ENCODE measurements at regions not wholly inside any gene's neighbourhood (a gene's known extent, or its start where the extent isn't known, plus 50 kb on each side); places are given as distances from the start of the nearest gene placed in this dataset.
"Not testable (repeated sequence)": the region's sequence is repeated elsewhere in the genome, so short reads cannot be mapped to it uniquely, and the experiment has no call there.

DNA sequence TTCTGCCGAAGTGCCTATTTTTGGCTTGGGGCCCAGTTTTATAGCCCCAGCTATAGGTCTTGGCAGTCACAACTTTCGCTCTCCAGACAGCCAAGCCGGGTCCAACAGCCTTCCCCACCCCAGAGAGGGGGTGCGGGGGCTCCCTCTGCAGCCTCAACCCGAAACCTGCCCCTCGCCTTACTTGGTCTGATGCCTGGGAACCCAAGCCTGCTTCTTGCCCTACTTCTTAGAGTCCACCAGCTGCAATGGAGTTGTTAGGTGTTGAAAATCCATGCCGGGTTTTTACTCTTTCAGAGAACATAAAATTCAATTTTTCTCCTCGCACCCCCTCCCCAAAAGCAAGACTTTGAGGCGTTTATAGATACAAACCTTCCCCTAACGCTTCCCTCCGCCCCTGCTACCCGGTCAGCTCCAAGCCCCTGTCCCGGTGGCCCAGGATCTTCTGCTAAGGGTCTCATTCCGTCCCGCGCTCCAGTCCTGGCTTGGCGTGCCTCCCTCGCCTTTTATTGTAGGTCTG is 116.7 kb downstream of the CRLF3 start:
- peaks cover 30% of the 10 kb centered on the region for H3K27me3 Mint-ChIP-seq
- Histone ChIP-seq H3K4me3 (ENCODE audit: control extremely low read depth in 1 of 5, extremely low read depth in 1 of 5, insufficient read depth in 1 of 5, low read depth in 2 of 5, low read length in 4 of 5) (peak overlapping the region in 4 of 5 experiments; percentile 70 to 87 (median 75)), H3K4me2 (replicated peaks; ENCODE audit: low read depth, low read length, poor library complexity, severe bottlenecking) (peak overlapping the region; percentile 84), H3K4me1 (ENCODE audit: control insufficient read depth in 2 of 2, insufficient read depth in 2 of 2, low read length in 2 of 2) (peaks cover 10 to 22% of the 10 kb centered on the region in 2 donors), H3K27me3 (replicated peaks in 1 of 4; ENCODE audit: control extremely low read depth in 1 of 4, control insufficient read depth in 3 of 4, insufficient read depth in 4 of 4, low read length in 3 of 4) (peaks cover 0 to 16% (median 5%) of the 10 kb centered on the region in 4 experiments), H3K9ac (ENCODE audit: low read length) (peak overlapping the region; percentile 79), H2AFZ (ENCODE audit: insufficient read depth, low read depth, low read length, poor library complexity, severe bottlenecking) (peak overlapping the region; percentile 97)
- intact Hi-C loops (cut with micrococcal nuclease): loop anchor here (2.0 kb wide), 1 partner anchor 329 kb away; the partner anchor contains the start of gene CPD
- POLR2A ChIA-PET; H3K27ac ChIP-seq (ENCODE audit: low read length in 2 of 2); H3K36me3 ChIP-seq (replicated peaks in 1 of 2; ENCODE audit: control extremely low read depth in 1 of 2, control insufficient read depth in 1 of 2, extremely low read depth in 1 of 2, insufficient read depth in 2 of 2, low read length in 1 of 2); H3K9me3 Mint-ChIP-seq (ENCODE audit: insufficient read depth); ATAC-seq (ENCODE audit: low read depth); H3K79me2 ChIP-seq (ENCODE audit: control insufficient read depth, insufficient read depth, low read length); H3K9me3 ChIP-seq (ENCODE audit: control extremely low read depth in 1 of 3, control insufficient read depth in 2 of 3, insufficient read depth in 1 of 3, low read length in 2 of 3); H4K20me1 ChIP-seq (ENCODE audit: control insufficient read depth, insufficient read depth, low read length, poor library complexity, severe bottlenecking): not testable (repeated sequence)
- peak overlapping the region; percentile 98 for H3K4me3 Mint-ChIP-seq
- CTCF ChIA-PET: interaction anchor here (1.1 kb wide), 1 partner anchor 117 kb away, joined by 3 read pairs; the partner anchor contains the start of gene CRLF3
- peaks cover 40% of the 10 kb centered on the region for H3K4me1 Mint-ChIP-seq
- WGBS (ENCODE audit: insufficient coverage): under 1% methylated on average over 15 of the region's 18 CpGs
- H3K27ac Mint-ChIP-seq: peak overlapping the region; percentile 67
- peak; percentile 64 for DNase-seq

DNA sequence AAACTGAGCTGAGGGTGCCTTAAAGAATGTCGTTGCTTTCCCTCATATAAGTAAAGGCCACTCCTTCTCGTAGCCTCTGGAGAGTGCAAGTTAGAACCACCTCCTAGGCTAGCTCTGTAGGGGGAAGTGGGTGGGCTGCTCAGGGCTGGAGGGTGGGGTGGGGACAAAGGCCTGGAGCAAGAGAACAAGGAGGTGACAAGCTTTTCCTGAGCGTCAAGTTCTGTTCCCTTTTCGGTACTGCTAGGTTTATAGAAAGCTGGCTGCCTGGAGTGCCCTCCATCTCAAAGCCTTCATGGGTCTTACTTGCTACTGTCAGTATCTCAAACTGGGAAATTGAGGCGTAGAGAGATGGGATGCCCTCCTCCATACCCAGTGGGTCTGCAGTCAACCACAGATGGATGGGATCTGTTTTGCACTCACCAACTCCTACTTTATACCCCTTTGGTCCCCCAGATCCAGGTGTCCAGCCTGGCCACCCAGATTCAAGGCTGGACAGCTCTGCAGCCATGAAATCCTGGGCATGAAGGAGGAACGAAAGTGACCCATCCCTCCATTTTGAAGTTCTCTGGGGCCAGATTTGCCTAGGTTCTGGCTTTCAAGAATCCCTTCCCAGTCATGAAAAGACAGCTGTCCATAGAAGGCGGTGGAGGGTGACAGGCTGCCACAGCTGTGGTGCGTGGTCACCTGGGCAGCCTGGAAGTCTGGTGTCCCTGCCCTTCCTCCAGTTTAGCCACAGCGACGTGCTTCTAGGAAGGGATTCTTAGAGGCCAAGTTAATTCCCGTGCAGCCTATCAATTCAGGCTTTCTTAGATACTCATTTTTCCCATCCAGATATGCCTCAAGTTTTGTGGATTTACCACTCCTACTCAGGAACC is 117.8 kb downstream of the CRLF3 start:
- DNase-seq; H3K9ac ChIP-seq (ENCODE audit: low read length); H3K4me3 ChIP-seq (ENCODE audit: control extremely low read depth in 1 of 5, extremely low read depth in 1 of 5, insufficient read depth in 1 of 5, low read depth in 2 of 5, low read length in 4 of 5); ATAC-seq (ENCODE audit: low read depth); H3K9me3 Mint-ChIP-seq (ENCODE audit: insufficient read depth); H3K36me3 ChIP-seq (replicated peaks in 1 of 2; ENCODE audit: control extremely low read depth in 1 of 2, control insufficient read depth in 1 of 2, extremely low read depth in 1 of 2, insufficient read depth in 2 of 2, low read length in 1 of 2); H3K27ac ChIP-seq (ENCODE audit: low read length in 2 of 2); H4K20me1 ChIP-seq (ENCODE audit: control insufficient read depth, insufficient read depth, low read length, poor library complexity, severe bottlenecking); H3K9me3 ChIP-seq (ENCODE audit: control extremely low read depth in 1 of 3, control insufficient read depth in 2 of 3, insufficient read depth in 1 of 3, low read length in 2 of 3); H3K27ac Mint-ChIP-seq; intact Hi-C loops (cut with micrococcal nuclease); H3K79me2 ChIP-seq (ENCODE audit: control insufficient read depth, insufficient read depth, low read length): not testable (repeated sequence)
- Histone ChIP-seq H2AFZ (ENCODE audit: insufficient read depth, low read depth, low read length, poor library complexity, severe bottlenecking) (peak overlapping the region; percentile 28), H3K4me1 (ENCODE audit: control insufficient read depth in 2 of 2, insufficient read depth in 2 of 2, low read length in 2 of 2) (peaks cover 10 to 22% of the 10 kb centered on the region in 2 donors), H3K27me3 (replicated peaks in 1 of 4; ENCODE audit: control extremely low read depth in 1 of 4, control insufficient read depth in 3 of 4, insufficient read depth in 4 of 4, low read length in 3 of 4) (peaks cover 0 to 16% (median 5%) of the 10 kb centered on the region in 4 experiments), H3K4me2 (replicated peaks; ENCODE audit: low read depth, low read length, poor library complexity, severe bottlenecking) (peak overlapping the region; percentile 38)
- CTCF ChIA-PET: interaction anchor here (1.1 kb wide), 1 partner anchor 118 kb away, joined by 3 read pairs; the partner anchor contains the start of gene CRLF3
- POLR2A ChIA-PET: interaction anchor here (0.6 kb wide), 1 partner anchor 11 kb away, joined by 3 read pairs; no protein-coding TSS in a partner anchor
- H3K4me3 Mint-ChIP-seq: peak overlapping the region; percentile 98
- peaks cover 32% of the 10 kb centered on the region for H3K27me3 Mint-ChIP-seq
- WGBS (ENCODE audit: insufficient coverage): 49% methylated on average over 5 of the region's 11 CpGs
- H3K4me1 Mint-ChIP-seq: peaks cover 40% of the 10 kb centered on the region

DNA sequence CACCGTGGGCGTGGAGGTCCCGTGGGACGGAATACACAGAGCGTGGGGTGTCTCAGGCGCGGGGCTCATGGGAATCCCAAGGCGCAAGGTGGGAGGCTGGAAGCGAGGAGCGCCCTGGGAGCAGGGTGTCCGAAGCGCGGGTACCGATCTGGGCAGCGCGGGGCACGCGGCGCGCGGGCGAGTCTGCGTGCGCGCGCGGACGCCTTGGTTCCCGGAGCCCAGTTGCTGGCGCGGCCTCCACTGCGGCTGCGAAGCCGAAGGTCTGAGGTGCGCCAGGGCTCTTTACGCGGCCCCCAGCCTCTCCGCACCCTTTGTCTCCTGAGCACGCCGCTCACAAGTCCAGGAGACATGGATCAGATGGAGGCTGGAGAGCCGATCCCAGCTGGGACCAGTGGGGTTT is 118.5 kb downstream of the CRLF3 start:
- 3% methylated on average over 40 of the region's 41 CpGs for WGBS (ENCODE audit: insufficient coverage)
- not testable (repeated sequence) for DNase-seq

More for the DNA sequence above, 118.5 kb downstream of the CRLF3 start:
- H3K27ac Mint-ChIP-seq; ATAC-seq (ENCODE audit: low read depth); intact Hi-C loops (cut with micrococcal nuclease); H3K4me3 ChIP-seq (ENCODE audit: control extremely low read depth in 1 of 5, extremely low read depth in 1 of 5, insufficient read depth in 1 of 5, low read depth in 2 of 5, low read length in 4 of 5); CTCF ChIA-PET; H3K9ac ChIP-seq (ENCODE audit: low read length); H3K79me2 ChIP-seq (ENCODE audit: control insufficient read depth, insufficient read depth, low read length); H3K9me3 ChIP-seq (ENCODE audit: control extremely low read depth in 1 of 3, control insufficient read depth in 2 of 3, insufficient read depth in 1 of 3, low read length in 2 of 3); H3K36me3 ChIP-seq (replicated peaks in 1 of 2; ENCODE audit: control extremely low read depth in 1 of 2, control insufficient read depth in 1 of 2, extremely low read depth in 1 of 2, insufficient read depth in 2 of 2, low read length in 1 of 2); H3K27ac ChIP-seq (ENCODE audit: low read length in 2 of 2); H3K9me3 Mint-ChIP-seq (ENCODE audit: insufficient read depth); H4K20me1 ChIP-seq (ENCODE audit: control insufficient read depth, insufficient read depth, low read length, poor library complexity, severe bottlenecking): not testable (repeated sequence)
- Histone ChIP-seq H3K4me2 (replicated peaks; ENCODE audit: low read depth, low read length, poor library complexity, severe bottlenecking) (peak overlapping the region; percentile 38), H3K27me3 (replicated peaks in 1 of 4; ENCODE audit: control extremely low read depth in 1 of 4, control insufficient read depth in 3 of 4, insufficient read depth in 4 of 4, low read length in 3 of 4) (peaks cover 0 to 19% (median 5%) of the 10 kb centered on the region in 4 experiments), H3K4me1 (ENCODE audit: control insufficient read depth in 2 of 2, insufficient read depth in 2 of 2, low read length in 2 of 2) (peaks cover 10 to 22% of the 10 kb centered on the region in 2 donors), H2AFZ (ENCODE audit: insufficient read depth, low read depth, low read length, poor library complexity, severe bottlenecking) (peak overlapping the region; percentile 28)
- peak overlapping the region; percentile 98 for H3K4me3 Mint-ChIP-seq
- POLR2A ChIA-PET: interaction anchor here (0.6 kb wide), 1 partner anchor 11 kb away, joined by 3 read pairs; no protein-coding TSS in a partner anchor
- H3K27me3 Mint-ChIP-seq: peaks cover 38% of the 10 kb centered on the region
- peaks cover 37% of the 10 kb centered on the region for H3K4me1 Mint-ChIP-seq
